Astrocyte of the cerebellum (primary cell): ENCODE measurements at regions not wholly inside any gene's neighbourhood (a gene's known extent, or its start where the extent isn't known, plus 50 kb on each side); places are given as distances from the start of the nearest gene placed in this dataset.
"Not testable (repeated sequence)": the region's sequence is repeated elsewhere in the genome, so short reads cannot be mapped to it uniquely, and the experiment has no call there.

Source experiments
- DNase-seq: peaks from one replicate; pipeline ENCODE4 v3.0.0-alpha.2; 2011; ENCODE audit warnings: low read depth
- H3K4me3 ChIP-seq: 2 replicates; pipeline ENCODE4 v1.5.1; 2011; ENCODE audit warnings: mild to moderate bottlenecking, low read depth, low read length, moderate library complexity
- in situ Hi-C: cut with HindIII; loops from 2 replicates; pipeline ENCODE4 v1.10.0; 2017; ENCODE audit warnings: low sequenced_read_pairs
- TF ChIP-seq, protein P1 (sequence below): IDR thresholded peaks from 2 replicates; pipeline ENCODE4 v1.5.1; 2012; ENCODE audit warnings: low read length, low read depth, moderate library complexity, mild to moderate bottlenecking; ENCODE audit errors: missing control alignments

DNA sequence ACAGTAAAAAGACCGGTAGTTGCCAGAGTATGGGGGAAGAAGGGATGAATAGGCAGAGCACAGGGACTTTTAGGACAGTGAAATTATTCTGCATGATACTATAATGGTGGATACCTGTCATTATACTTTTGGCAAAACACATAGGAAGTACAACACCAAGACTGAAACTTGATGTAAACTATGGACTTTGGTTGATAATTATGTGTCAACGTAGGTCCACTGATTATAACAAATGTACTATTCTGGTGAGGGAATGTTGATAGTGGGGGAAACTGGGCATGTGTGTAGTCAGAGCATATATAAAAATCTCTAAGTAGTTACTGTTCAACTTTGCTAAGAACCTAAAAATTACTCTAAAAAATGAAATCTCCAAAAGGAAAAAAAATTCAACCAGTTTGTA lies 629.7 kb downstream of the CCDC85A start:
- no peak overlapping the region for H3K4me3 ChIP-seq
- no peak for DNase-seq
- TF ChIP-seq, protein P1, sequence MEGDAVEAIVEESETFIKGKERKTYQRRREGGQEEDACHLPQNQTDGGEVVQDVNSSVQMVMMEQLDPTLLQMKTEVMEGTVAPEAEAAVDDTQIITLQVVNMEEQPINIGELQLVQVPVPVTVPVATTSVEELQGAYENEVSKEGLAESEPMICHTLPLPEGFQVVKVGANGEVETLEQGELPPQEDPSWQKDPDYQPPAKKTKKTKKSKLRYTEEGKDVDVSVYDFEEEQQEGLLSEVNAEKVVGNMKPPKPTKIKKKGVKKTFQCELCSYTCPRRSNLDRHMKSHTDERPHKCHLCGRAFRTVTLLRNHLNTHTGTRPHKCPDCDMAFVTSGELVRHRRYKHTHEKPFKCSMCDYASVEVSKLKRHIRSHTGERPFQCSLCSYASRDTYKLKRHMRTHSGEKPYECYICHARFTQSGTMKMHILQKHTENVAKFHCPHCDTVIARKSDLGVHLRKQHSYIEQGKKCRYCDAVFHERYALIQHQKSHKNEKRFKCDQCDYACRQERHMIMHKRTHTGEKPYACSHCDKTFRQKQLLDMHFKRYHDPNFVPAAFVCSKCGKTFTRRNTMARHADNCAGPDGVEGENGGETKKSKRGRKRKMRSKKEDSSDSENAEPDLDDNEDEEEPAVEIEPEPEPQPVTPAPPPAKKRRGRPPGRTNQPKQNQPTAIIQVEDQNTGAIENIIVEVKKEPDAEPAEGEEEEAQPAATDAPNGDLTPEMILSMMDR, result no peak
- in situ Hi-C loops, result no loop called here

DNA sequence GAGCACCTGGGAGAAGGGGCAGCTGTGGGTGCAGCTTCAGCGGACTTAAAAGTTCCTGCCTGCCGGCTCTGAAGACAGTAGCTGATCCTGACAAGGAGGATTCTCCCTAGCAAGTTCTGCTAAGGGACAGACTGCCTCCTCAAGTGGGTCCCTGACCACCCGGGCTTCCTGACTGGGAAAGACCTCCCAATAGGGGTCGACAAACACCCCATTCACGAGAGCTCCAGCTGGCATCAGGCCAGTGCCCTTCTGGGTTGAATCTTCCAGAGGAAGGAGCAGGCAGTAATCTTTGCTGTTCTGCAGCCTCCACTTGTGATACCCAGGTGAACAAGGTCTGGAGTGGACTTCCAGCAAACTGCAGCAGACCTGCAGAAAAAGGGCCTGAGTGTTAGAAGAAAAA lies 632.9 kb downstream of the CCDC85A start:
- H3K4me3 ChIP-seq, result no peak overlapping the region
- TF ChIP-seq, protein P1, result no peak
- in situ Hi-C loops, result no loop called here
- DNase-seq, result no peak

DNA sequence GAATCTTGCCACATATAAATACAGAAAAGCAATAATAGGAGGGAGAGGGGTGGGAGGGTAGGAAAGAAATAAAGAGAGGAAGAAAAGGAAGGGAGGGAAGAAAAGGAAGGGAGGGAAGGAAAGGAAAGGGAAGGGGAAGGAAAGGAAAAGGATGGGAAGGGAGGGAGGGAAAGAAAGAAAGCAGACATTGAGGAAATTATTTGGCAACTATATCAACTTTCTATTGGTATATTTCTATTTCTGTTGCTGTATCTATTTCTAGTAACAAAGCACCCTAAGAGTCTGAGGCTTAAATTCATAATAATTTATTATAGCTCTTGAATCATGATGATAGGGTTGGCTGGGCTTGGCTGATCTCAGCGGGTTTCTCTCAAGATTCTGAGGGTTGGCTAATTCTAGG lies 648.0 kb downstream of the CCDC85A start:
- in situ Hi-C loops, result no loop called here
- no peak for DNase-seq
- H3K4me3 ChIP-seq, result no peak overlapping the region
- TF ChIP-seq, protein P1, result no peak

DNA sequence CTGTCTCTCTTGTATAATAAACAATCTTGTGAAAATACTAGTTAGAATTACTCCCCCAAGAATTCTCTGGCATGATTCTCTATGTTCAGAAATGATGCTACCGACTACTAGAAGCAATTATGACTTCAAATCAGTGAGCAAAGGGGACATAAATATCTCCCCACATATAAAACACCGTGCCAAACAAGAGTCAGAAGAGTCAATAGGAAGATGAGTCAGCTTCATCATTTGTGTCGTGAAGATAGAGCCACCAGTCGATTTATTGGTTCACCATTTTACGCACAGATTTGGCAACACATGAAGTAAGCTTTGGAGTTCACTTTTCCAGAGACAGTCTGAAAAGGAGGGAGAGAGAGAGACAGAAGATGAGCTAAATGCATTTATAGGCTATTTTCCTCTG lies 650.9 kb downstream of the CCDC85A start:
- no peak overlapping the region for H3K4me3 ChIP-seq
- in situ Hi-C loops, result no loop called here
- TF ChIP-seq, protein P1, result no peak
- DNase-seq, result no peak

DNA sequence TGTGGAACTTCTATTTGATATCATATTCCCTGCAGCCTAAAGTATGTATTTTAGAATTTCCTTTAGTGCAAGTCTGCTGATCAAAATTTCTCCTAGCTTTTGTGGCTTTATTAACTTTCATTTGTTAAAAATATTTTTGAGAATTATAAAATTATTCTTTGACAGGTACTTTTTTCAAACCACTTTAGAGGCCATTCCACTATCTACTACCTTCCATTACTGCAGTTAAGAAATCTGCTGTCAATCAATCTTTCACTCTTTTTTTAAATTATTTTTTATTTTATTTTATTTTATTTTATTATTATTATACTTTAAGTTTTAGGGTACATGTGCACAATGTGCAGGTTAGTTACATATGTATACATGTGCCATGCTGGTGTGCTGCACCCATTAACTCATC lies 656.2 kb downstream of the CCDC85A start:
- H3K4me3 ChIP-seq, in situ Hi-C loops, DNase-seq: not testable (repeated sequence)

DNA sequence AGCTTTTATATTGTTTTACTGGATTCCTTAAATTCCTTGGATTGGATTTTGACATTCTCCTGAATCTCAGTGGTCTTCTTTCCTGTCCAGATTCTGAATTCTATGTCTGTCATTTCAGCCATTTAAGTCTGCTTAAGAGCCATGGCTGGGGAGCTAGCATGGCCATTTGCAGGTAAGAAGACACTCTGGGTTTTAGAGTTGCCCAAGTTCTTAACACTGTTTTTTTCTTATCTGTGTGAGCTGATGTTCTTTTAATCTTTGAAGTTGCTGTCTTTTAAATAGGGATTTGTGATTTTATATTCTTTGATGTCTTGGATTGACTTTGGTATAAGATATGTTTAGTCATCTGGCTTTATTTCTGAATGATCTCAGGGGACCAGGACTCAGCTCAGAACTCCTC lies 677.2 kb downstream of the CCDC85A start:
- no peak for DNase-seq
- in situ Hi-C loops, result no loop called here
- TF ChIP-seq, protein P1, result no peak
- H3K4me3 ChIP-seq, result no peak overlapping the region

DNA sequence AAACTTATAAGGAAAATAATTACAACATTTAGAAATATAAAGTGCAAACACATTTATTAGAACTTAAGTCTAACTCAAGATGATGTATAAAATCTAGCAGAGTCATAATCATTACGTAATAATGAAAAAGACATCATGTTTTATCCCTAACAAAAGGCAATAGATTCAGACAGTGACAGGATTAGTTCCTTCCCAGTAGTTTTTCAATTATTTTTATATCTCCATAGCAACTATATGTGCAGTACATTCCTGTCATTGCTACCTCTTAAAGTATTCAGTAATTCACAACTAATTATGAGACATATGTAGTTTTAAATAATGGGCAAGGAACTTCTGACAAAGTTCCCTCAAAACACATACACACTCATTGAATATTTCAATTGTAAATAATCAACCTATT lies 687.9 kb downstream of the CCDC85A start:
- no peak overlapping the region for H3K4me3 ChIP-seq
- in situ Hi-C loops, result no loop called here
- TF ChIP-seq, protein P1, result no peak
- no peak for DNase-seq
